Kidney (tissue), 13 donors: ENCODE measurements at regions not wholly inside any gene's neighbourhood (a gene's known extent, or its start where the extent isn't known, plus 50 kb on each side); places are given as distances from the start of the nearest gene placed in this dataset.
A peak's percentile ranks its signal among the peaks of the same experiment; 100 is the strongest.

ENCODE experiments used
- DNase-seq, 5 donors: peaks; one replicate each; pipeline ENCODE4 v3.0.0-alpha.2; 2013 to 2020
- FAIRE-seq: peaks from 2 replicates; lab custom pipeline; 2012; peaks lifted over from hg19 to GRCh38; lab: Jason Lieb, UNC
- H3K27ac ChIP-seq, 2 donors: one replicate each; pipeline ENCODE4 v1.7.0; 2013; ENCODE audit warnings: low read depth in 2 of 2, low read length in 2 of 2, inconsistent platforms in 1 of 2
- H3K27me3 ChIP-seq: one replicate; pipeline ENCODE4 v1.7.1; 2013; ENCODE audit warnings: low read length, inconsistent platforms; ENCODE audit not compliant: control insufficient read depth, insufficient read depth
- H3K36me3 ChIP-seq, 3 donors: one replicate each; pipeline versions ENCODE4 v1.7.0 to v1.7.1; 2013; ENCODE audit warnings: low read length in 3 of 3, control low read depth in 1 of 3, inconsistent platforms in 1 of 3; ENCODE audit not compliant: insufficient read depth in 3 of 3, control insufficient read depth in 2 of 3
- H3K4me1 ChIP-seq, 3 donors: one replicate each; pipeline versions ENCODE4 v1.7.0 to v1.7.1; 2013; ENCODE audit warnings: low read length in 3 of 3, inconsistent platforms in 1 of 3, low read depth in 1 of 3; ENCODE audit not compliant: control insufficient read depth in 2 of 3, insufficient read depth in 2 of 3
- H3K4me3 ChIP-seq, 3 donors: one replicate each; pipeline versions ENCODE4 v1.7.0 to v1.8.1; 2013; ENCODE audit warnings: low read length in 3 of 3, control low read depth in 1 of 3, inconsistent platforms in 1 of 3
- H3K9ac ChIP-seq, 3 donors: one replicate each; pipeline versions ENCODE4 v1.7.0 to v1.7.1; 2013; ENCODE audit warnings: low read length in 3 of 3, control low read depth in 1 of 3, inconsistent platforms in 1 of 3
- H3K9me3 ChIP-seq, 3 donors: one replicate each; pipeline versions ENCODE4 v1.7.0 to v1.7.1; 2013; ENCODE audit warnings: low read length in 3 of 3, control low read depth in 1 of 3, inconsistent platforms in 1 of 3; ENCODE audit not compliant: control insufficient read depth in 2 of 3, insufficient read depth in 1 of 3
- CTCF ChIP-seq: IDR thresholded peaks from 3 replicates; pipeline ENCODE4 v1.5.1; 2012; ENCODE audit warnings: mild to moderate bottlenecking, moderate library complexity, borderline replicate concordance; ENCODE audit not compliant: insufficient read depth; ENCODE audit errors: extremely low read depth
- intact Hi-C: fragments of 100-400 bp; cut with DNase I; formaldehyde crosslinking; loops from one replicate; pipeline ENCODE4 v1.11.1; 2022
- donor health status: control.
- donor health status: control.
- donor health status: control.
- donor health status: control.
- donor health status: control.
- donor health status: DM: yes; HTN: yes; CAD: no.
- donor health status: Normal renal cell carcinoma (clear cell type).

- TF ChIP-seq CTCF: no peak
- Histone ChIP-seq H3K27me3 (no peaks in the 10 kb centered on the region), H3K36me3 (no peaks in the 10 kb centered on the region), H3K27ac (no peak overlapping the region), H3K9ac (no peak overlapping the region), H3K4me1 (no peaks in the 10 kb centered on the region), H3K4me3 (no peak overlapping the region), H3K9me3 (no peaks in the 10 kb centered on the region)
- FAIRE-seq (no peak), DNase-seq (no peak)
- intact Hi-C loops: no loop called here
These were observed 84.1 kb downstream of the KLF4 start for GRCh38 chr9:107405511-107405910.

DNA sequence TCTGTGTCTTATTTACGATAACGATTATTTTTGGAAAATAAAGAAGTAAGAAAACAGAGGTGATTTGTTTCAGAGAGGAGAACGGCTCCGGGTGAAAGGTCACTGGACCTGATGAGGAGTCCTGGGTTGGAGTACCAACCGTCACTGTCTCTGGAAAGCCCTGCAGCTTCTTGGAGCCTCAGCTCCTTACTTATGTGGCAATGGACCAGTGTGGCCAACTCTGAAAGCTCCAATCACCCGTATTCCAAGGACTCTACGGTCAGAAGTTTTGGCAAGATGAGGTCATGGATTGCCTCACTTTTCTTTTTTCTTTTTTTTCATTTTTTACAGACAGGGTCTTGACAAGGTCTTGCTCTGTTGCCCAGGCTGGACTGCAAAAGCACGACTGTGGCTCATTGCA lies 84.8 kb downstream of the KLF4 start:
- no peak for FAIRE-seq
- Histone ChIP-seq H3K27ac (no peak overlapping the region), H3K27me3 (no peaks in the 10 kb centered on the region), H3K4me3 (no peak overlapping the region), H3K36me3 (no peaks in the 10 kb centered on the region), H3K9ac (no peak overlapping the region), H3K4me1 (no peaks in the 10 kb centered on the region), H3K9me3 (no peaks in the 10 kb centered on the region)
- no peak for TF ChIP-seq CTCF
- DNase-seq: no peak
- intact Hi-C loops: no loop called here

DNA sequence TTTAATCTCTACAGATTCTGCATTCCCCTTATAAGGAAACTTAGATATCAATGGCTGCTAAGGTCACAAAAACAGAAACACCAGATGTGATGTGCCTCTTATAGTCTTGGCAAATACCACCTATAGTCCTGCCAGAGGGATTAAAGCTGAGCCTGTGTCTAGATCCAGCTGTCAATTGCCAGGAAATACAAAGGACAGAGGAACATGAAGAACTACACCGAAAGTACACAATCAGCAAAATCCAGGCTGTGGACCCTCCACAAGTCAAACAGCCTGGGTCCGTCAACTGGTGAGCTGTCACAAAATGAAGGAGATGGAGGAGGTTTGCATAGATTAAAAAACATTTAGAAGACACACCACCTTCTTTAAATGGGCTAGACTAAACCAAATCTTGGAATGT lies 85.4 kb downstream of the KLF4 start:
- TF ChIP-seq CTCF: no peak
- Histone ChIP-seq H3K9me3 (no peaks in the 10 kb centered on the region), H3K4me3 (no peak overlapping the region), H3K27me3 (no peaks in the 10 kb centered on the region), H3K4me1 (no peaks in the 10 kb centered on the region), H3K36me3 (no peaks in the 10 kb centered on the region), H3K27ac (no peak overlapping the region), H3K9ac (no peak overlapping the region)
- FAIRE-seq (no peak), DNase-seq (peak in 1 of 5 donors; percentile 5)
- intact Hi-C loops: no loop called here
